Keratinocyte (primary cell): ENCODE measurements at regions not wholly inside any gene's neighbourhood (a gene's known extent, or its start where the extent isn't known, plus 50 kb on each side); places are given as distances from the start of the nearest gene placed in this dataset.

ENCODE experiments used
- CTCF ChIP-seq, 3 experiments: IDR thresholded peaks in 1 of 3; conservative IDR thresholded peaks in 1 of 3; optimal IDR thresholded peaks in 1 of 3; 2 replicates in 2 of 3; 3 replicates in 1 of 3; pipeline versions ENCODE3 to v1.5.1; 2011; ENCODE audit warnings: low read length in 3 of 3, mild to moderate bottlenecking in 3 of 3, moderate library complexity in 2 of 3, control low read depth in 1 of 3, inconsistent platforms in 1 of 3; ENCODE audit not compliant: insufficient read depth in 2 of 3; ENCODE audit errors: extremely low read depth in 1 of 3
- EZH2 ChIP-seq: IDR thresholded peaks from one replicate; pipeline ENCODE4 v1.6.1; 2012; ENCODE audit warnings: inconsistent platforms, mild to moderate bottlenecking, low read length, moderate library complexity

DNA sequence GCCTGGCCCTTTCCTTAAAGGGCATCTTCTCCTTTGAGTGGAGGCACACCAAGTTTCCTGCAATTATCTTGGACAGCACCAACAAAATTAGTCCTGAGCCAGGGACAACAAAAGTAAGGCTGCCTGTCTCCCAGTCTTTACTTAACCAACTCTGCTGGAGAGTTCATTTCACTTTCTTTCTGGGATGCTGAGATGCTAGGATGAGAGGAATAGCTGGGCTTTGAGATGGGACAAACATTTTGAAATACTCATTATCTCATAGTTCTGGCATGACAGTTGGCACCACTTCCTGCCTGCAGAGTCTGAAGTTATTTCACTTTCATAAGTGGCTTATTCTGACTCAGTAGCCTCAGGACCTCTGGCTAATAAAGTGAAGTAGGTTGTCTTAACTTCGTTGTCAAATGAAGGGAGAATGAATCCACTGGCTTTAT is 157.0 kb downstream of the C9orf152 start:
- no peak for TF ChIP-seq CTCF (optimal IDR thresholded peaks at IDR 0.05 in 1 of 3, IDR thresholded peaks at IDR 0.05 in 1 of 3, conservative IDR thresholded peaks at IDR 0.05 in 1 of 3; ENCODE audit: extremely low read depth in 1 of 3, insufficient read depth in 2 of 3, low read length in 3 of 3)
- TF ChIP-seq EZH2, result no peak
